ENCODE measurements at regions not wholly inside any gene's neighbourhood (a gene's known extent, or its start where the extent isn't known, plus 50 kb on each side); places are given as distances from the start of the nearest gene placed in this dataset.

GRCh38 chr3:22216601-22217000 lies 465.6 kb upstream of the ZNF385D start:
- no peak for TF ChIP-seq CTCF (IDR thresholded peaks at IDR 0.05; ENCODE audit: borderline replicate concordance, control extremely low read depth, extremely low read depth, insufficient read depth, missing control alignments)
- no peak for DNase-seq (ENCODE audit: low spot score)
- in situ Hi-C loops (cut with MboI; ENCODE audit: low sequenced_read_pairs, unreplicated experiment), result no loop called here

GRCh38 chr3:22225161-22225560 lies 474.2 kb upstream of the ZNF385D start:
- DNase-seq (ENCODE audit: low spot score), result no peak
- in situ Hi-C loops (cut with MboI; ENCODE audit: low sequenced_read_pairs, unreplicated experiment), result no loop called here
- no peak for TF ChIP-seq CTCF (IDR thresholded peaks at IDR 0.05; ENCODE audit: borderline replicate concordance, control extremely low read depth, extremely low read depth, insufficient read depth, missing control alignments)

GRCh38 chr3:22228705-22229104 lies 477.7 kb upstream of the ZNF385D start:
- no peak for TF ChIP-seq CTCF (IDR thresholded peaks at IDR 0.05; ENCODE audit: borderline replicate concordance, control extremely low read depth, extremely low read depth, insufficient read depth, missing control alignments)
- DNase-seq (ENCODE audit: low spot score), result no peak
- in situ Hi-C loops (cut with MboI; ENCODE audit: low sequenced_read_pairs, unreplicated experiment), result no loop called here

GRCh38 chr3:22231061-22231460 lies 480.1 kb upstream of the ZNF385D start:
- DNase-seq (ENCODE audit: low spot score), result no peak
- in situ Hi-C loops (cut with MboI; ENCODE audit: low sequenced_read_pairs, unreplicated experiment), result no loop called here
- TF ChIP-seq CTCF (IDR thresholded peaks at IDR 0.05; ENCODE audit: borderline replicate concordance, control extremely low read depth, extremely low read depth, insufficient read depth, missing control alignments), result no peak

GRCh38 chr3:22236490-22237270 lies 485.7 kb upstream of the ZNF385D start:
- in situ Hi-C loops (cut with MboI; ENCODE audit: low sequenced_read_pairs, unreplicated experiment), result no loop called here
- no peak for TF ChIP-seq CTCF (IDR thresholded peaks at IDR 0.05; ENCODE audit: borderline replicate concordance, control extremely low read depth, extremely low read depth, insufficient read depth, missing control alignments)
- no peak for DNase-seq (ENCODE audit: low spot score)

- DNase-seq (ENCODE audit: low spot score), result no peak
- no peak for TF ChIP-seq CTCF (IDR thresholded peaks at IDR 0.05; ENCODE audit: borderline replicate concordance, control extremely low read depth, extremely low read depth, insufficient read depth, missing control alignments)
- in situ Hi-C loops (cut with MboI; ENCODE audit: low sequenced_read_pairs, unreplicated experiment), result no loop called here
These were observed 488.0 kb upstream of the ZNF385D start for GRCh38 chr3:22239011-22239410.

All from GM13976 (cell line).